ENCODE measurements at regions not wholly inside any gene's neighbourhood (a gene's known extent, or its start where the extent isn't known, plus 50 kb on each side); places are given as distances from the start of the nearest gene placed in this dataset.

DNA sequence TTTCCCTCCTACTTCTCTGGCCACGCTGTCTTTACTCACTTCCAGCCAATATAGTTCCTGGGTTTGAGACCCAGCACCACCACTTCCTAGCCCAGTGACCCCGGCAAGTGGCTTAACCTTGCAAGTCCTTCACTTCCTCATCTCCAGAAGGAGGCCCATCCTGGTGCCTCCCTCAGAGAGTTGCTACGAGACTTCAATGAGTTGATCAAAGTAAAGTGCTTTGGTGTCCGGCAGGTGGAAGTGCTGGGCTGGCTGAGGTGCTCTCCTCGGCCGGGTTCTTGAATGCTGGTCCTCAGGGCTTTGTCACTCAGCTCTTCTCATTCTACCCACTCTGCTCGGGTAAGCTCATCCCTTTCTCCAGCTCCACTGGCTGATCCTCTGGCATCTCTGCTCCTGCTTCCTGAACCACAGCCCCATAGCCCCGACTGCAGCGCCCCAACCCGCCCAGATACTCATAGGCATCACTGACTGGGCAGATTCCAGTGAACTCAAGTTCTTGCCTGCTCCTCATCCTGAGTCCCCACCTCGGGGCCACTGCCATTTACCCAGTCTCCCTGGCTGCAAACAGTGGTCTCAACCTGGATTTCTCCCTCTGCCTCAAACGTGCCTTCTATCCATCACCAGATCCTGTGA, 75.8 kb upstream of the WNT4 start:
- H3K9ac ChIP-seq (ENCODE audit: insufficient read depth, low read depth, low read length) = no peak overlapping the region
- no peak for FAIRE-seq
- no peak overlapping the region for H3K27ac ChIP-seq (ENCODE audit: extremely low read length, insufficient read depth, low read length)
- TF ChIP-seq, protein P1, sequence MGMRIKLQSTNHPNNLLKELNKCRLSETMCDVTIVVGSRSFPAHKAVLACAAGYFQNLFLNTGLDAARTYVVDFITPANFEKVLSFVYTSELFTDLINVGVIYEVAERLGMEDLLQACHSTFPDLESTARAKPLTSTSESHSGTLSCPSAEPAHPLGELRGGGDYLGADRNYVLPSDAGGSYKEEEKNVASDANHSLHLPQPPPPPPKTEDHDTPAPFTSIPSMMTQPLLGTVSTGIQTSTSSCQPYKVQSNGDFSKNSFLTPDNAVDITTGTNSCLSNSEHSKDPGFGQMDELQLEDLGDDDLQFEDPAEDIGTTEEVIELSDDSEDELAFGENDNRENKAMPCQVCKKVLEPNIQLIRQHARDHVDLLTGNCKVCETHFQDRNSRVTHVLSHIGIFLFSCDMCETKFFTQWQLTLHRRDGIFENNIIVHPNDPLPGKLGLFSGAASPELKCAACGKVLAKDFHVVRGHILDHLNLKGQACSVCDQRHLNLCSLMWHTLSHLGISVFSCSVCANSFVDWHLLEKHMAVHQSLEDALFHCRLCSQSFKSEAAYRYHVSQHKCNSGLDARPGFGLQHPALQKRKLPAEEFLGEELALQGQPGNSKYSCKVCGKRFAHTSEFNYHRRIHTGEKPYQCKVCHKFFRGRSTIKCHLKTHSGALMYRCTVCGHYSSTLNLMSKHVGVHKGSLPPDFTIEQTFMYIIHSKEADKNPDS (CRISPR knock-in tag; IDR thresholded peaks at IDR 0.05) = no peak
- TF ChIP-seq, protein P2, sequence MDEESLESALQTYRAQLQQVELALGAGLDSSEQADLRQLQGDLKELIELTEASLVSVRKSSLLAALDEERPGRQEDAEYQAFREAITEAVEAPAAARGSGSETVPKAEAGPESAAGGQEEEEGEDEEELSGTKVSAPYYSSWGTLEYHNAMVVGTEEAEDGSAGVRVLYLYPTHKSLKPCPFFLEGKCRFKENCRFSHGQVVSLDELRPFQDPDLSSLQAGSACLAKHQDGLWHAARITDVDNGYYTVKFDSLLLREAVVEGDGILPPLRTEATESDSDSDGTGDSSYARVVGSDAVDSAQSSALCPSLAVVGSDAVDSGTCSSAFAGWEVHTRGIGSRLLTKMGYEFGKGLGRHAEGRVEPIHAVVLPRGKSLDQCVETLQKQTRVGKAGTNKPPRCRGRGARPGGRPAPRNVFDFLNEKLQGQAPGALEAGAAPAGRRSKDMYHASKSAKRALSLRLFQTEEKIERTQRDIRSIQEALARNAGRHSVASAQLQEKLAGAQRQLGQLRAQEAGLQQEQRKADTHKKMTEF (CRISPR knock-in tag; IDR thresholded peaks at IDR 0.05) = no peak
- TF ChIP-seq CTCF (CRISPR knock-in tag; IDR thresholded peaks at IDR 0.05) = peak; percentile 46
- TF ChIP-seq, protein P3, sequence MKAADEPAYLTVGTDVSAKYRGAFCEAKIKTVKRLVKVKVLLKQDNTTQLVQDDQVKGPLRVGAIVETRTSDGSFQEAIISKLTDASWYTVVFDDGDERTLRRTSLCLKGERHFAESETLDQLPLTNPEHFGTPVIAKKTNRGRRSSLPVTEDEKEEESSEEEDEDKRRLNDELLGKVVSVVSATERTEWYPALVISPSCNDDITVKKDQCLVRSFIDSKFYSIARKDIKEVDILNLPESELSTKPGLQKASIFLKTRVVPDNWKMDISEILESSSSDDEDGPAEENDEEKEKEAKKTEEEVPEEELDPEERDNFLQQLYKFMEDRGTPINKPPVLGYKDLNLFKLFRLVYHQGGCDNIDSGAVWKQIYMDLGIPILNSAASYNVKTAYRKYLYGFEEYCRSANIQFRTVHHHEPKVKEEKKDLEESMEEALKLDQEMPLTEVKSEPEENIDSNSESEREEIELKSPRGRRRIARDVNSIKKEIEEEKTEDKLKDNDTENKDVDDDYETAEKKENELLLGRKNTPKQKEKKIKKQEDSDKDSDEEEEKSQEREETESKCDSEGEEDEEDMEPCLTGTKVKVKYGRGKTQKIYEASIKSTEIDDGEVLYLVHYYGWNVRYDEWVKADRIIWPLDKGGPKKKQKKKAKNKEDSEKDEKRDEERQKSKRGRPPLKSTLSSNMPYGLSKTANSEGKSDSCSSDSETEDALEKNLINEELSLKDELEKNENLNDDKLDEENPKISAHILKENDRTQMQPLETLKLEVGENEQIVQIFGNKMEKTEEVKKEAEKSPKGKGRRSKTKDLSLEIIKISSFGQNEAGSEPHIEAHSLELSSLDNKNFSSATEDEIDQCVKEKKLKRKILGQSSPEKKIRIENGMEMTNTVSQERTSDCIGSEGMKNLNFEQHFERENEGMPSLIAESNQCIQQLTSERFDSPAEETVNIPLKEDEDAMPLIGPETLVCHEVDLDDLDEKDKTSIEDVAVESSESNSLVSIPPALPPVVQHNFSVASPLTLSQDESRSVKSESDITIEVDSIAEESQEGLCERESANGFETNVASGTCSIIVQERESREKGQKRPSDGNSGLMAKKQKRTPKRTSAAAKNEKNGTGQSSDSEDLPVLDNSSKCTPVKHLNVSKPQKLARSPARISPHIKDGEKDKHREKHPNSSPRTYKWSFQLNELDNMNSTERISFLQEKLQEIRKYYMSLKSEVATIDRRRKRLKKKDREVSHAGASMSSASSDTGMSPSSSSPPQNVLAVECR (CRISPR knock-in tag; IDR thresholded peaks at IDR 0.05; ENCODE audit: borderline replicate concordance) = no peak
- TF ChIP-seq STAG1 (CRISPR knock-in tag; IDR thresholded peaks at IDR 0.05) = peak; percentile 42; the same call in 1 of the 2 replicates
- 0 out of 2 replicates have a peak, but pooled peaks have one; percentile 11 for TF ChIP-seq SMC3 (IDR thresholded peaks at IDR 0.05; ENCODE audit: low read length)
- TF ChIP-seq CCDC6 (CRISPR knock-in tag; IDR thresholded peaks at IDR 0.05) = no peak
- no peak for TF ChIP-seq ZNF101 (CRISPR knock-in tag; IDR thresholded peaks at IDR 0.05; ENCODE audit: borderline replicate concordance, low read depth)
- peak; percentile 66 for ATAC-seq
- DNase-seq (ENCODE audit: low spot score) = no peak
- peaks cover 6 to 68% of the 10 kb centered on the region in 2 experiments for H3K27me3 ChIP-seq (ENCODE audit: control insufficient read depth in 1 of 2, insufficient read depth in 2 of 2, low read length in 2 of 2)
- CTCF ChIA-PET (ENCODE audit: low intra/inter-chr PET ratio, low total read pairs) = no interaction called here
- no TSS peak for BruUV-seq (replicated peaks)
- no peak overlapping the region for H3K4me2 ChIP-seq (ENCODE audit: low read depth, low read length)
- H3K36me3 ChIP-seq (replicated peaks in 1 of 2; ENCODE audit: control insufficient read depth in 1 of 2, insufficient read depth in 2 of 2, low read length in 2 of 2) = no peaks in the 10 kb centered on the region
- 11% methylated on average over 11 of the region's 12 CpGs for WGBS (ENCODE audit: low lambda C conversion rate)
- no peaks in the 10 kb centered on the region for H3K9me3 ChIP-seq (ENCODE audit: low read length)
- H4K20me1 ChIP-seq (ENCODE audit: insufficient read depth, low read length) = 0 out of 2 replicates have a peak, but pooled peaks cover 3% of the 10 kb centered on the region
- H3K4me1 ChIP-seq (ENCODE audit: insufficient read depth, low read length) = no peaks in the 10 kb centered on the region
- H3K4me3 ChIP-seq (replicated peaks in 1 of 3; ENCODE audit: insufficient read depth in 1 of 3, low read depth in 2 of 3, low read length in 3 of 3) = no peak overlapping the region
- in situ Hi-C loops (cut with HindIII; ENCODE audit: extremely low pct_ligation_motif_present, low pct_unique_long_range_greater_than_20kb) = loop anchor here (5.0 kb wide), 1 partner anchor 199 kb away; no protein-coding TSS in a partner anchor
- no peaks in the 10 kb centered on the region for H3K79me2 ChIP-seq (ENCODE audit: insufficient read depth, low read length)
- intact Hi-C loops (cut with micrococcal nuclease; ENCODE audit: unreplicated experiment) = loop anchor here (10.0 kb wide), 1 partner anchor 196 kb away; no protein-coding TSS in a partner anchor
- POLR2A ChIA-PET = no interaction called here
- no peak overlapping the region for H2AFZ ChIP-seq (ENCODE audit: low read length)

Measured in HepG2 (cell line).